G401.6 (cell line): ENCODE measurements at regions not wholly inside any gene's neighbourhood (a gene's known extent, or its start where the extent isn't known, plus 50 kb on each side); places are given as distances from the start of the nearest gene placed in this dataset.

ENCODE experiments used
- FAIRE-seq: peaks from 2 replicates; lab custom pipeline; 2012; peaks lifted over from hg19 to GRCh38; lab: Jason Lieb, UNC

DNA sequence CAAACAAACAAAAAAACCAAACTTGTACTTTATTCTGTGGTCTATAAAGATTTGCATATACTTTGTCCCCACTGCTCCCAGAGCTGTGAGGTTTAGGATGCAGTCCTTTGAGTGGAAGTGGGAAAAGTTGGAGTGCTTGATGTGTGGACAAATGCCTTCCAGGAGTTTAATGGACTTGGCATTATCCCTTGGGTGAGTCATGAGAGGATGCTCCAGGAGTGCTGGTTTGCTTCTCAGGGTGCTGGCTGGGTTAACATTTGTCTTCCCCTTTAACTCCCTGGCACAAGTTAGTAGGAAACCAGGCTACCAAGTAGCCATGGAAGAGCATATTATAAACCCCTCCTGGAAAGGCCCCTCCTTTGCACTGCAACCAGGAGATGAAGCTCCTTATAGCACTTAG lies 417.4 kb upstream of the RIOK2 start:
- FAIRE-seq = no peak

- FAIRE-seq = no peak
Observed at GRCh38 chr5:97601651-97602050, 418.6 kb upstream of the RIOK2 start.

GRCh38 chr5:97606531-97606930 lies 423.5 kb upstream of the RIOK2 start:
- FAIRE-seq = no peak

- no peak for FAIRE-seq
Observed at GRCh38 chr5:97608501-97608900, 425.5 kb upstream of the RIOK2 start.

- no peak for FAIRE-seq
Observed at GRCh38 chr5:97618721-97619120, 435.7 kb upstream of the RIOK2 start.

DNA sequence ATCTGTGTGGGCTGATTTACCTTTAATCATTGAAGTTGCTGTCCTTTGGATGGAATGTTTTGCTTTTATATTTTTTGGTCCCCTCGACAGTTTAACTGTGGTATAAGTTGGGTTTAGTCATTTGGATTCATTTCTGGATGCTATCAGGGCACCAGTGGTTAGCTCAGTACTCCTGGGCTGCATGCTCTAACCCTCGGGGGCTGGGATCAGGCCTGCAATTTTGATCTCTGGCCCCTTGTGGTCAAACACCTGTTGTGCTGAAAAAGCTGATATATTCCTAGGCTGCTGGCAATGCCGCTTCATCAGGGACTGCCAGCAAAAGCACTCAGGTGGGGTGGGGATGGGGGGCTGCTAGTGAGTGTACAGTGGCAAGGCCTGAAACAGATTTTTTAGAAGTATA lies 440.4 kb upstream of the RIOK2 start:
- no peak for FAIRE-seq

- no peak for FAIRE-seq
Observed at GRCh38 chr5:97624886-97625285, 441.8 kb upstream of the RIOK2 start.

- FAIRE-seq = no peak
Observed at GRCh38 chr5:97627272-97627671, 444.2 kb upstream of the RIOK2 start.

- FAIRE-seq = no peak
Observed at GRCh38 chr5:97628031-97628430, 445.0 kb upstream of the RIOK2 start.

DNA sequence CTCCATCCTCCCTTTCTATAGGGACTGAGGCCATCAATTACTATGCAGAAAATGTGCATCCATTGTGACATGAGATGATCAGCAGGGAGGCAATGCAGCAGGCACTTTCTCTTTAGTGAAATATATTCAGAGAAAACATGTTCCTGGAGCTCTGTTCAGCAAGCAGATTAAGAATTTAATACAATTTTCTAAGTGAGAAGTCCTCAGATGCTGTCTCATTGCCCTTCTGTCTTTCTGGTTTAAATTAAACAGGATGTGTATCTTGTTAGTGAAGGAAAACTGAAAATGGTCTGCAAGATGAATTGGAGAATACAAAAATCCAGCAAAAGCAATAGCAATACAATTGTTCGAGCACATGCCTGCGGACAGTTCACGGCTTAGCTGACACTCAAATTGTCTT lies 445.8 kb upstream of the RIOK2 start:
- no peak for FAIRE-seq

DNA sequence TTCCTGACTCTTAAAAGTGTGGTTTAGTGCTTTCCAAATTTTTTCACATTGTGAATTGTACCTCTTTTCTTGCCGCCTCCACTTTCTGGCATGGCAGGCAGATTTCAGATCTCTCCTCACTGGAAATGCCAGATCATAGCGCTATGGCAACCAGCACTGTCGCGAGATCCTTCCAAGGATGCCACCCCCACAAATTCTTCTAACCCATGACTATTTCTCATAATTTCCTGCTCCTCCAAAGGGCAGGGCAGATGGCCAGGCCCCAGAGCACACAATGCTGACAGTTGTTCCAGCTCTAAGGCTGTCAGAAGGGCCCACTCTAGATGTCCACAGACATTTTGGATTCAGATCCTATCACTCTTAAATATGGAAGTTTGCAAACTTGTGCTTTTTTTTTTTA lies 446.2 kb upstream of the RIOK2 start:
- no peak for FAIRE-seq

GRCh38 chr5:97635553-97635952 lies 452.5 kb upstream of the RIOK2 start:
- FAIRE-seq = no peak

GRCh38 chr5:97636766-97637165 lies 453.7 kb upstream of the RIOK2 start:
- no peak for FAIRE-seq

GRCh38 chr5:97641081-97641480 lies 458.0 kb upstream of the RIOK2 start:
- FAIRE-seq = no peak

DNA sequence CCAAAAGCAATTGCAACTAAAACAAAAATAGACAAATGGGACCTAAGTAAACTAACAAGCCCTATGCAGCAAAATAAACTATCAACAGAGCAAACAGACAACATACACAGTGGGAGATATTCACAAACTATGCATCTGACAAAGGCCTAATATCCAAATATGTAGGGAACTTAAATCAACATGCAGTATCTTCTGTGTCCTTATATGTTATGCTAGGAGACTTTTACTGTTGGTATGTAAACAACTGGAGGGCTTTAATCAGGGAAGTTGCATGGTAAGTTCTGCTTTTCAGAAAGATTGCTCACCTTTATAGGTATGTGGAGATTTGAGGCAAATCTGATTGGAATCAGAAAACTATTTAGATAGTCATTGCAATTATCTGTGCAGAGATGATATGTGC lies 461.2 kb upstream of the RIOK2 start:
- FAIRE-seq = no peak

DNA sequence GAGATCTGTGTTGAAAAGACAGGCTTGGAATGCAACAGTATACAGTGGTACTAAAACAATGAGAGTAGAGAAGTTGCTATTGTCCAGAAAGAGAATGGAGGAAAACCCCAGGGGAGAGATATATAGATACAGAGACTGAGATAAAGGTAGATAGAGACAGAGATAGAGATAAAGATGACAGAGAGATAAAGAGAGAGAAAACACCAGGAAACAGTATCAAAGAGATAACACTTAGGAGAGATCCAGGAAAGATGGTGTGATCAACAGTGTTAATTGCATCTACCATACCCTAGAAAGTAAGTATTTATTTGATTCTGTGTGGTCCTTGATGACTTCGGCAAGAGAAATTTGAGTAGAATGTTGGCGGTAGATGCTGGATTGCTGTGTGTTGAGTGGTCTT lies 461.8 kb upstream of the RIOK2 start:
- FAIRE-seq = no peak

DNA sequence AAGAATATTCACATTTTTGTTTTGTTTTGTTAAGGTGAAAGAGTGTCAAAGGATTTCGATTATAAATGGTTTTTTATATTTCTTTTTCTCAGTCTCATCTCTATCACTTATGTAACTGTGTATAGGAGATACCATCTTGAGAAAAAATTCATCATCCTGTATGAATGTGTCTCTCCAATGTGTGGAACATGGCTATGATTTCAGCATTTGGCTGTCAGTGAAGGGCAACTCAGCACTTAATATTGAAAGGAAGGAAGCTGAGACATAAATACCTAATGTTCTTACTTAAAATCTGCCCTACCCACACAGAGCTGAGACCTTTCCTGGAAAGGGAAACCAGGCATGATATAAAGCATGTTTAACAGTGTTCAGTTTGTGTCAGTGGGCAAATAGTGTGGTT lies 474.2 kb upstream of the RIOK2 start:
- no peak for FAIRE-seq

DNA sequence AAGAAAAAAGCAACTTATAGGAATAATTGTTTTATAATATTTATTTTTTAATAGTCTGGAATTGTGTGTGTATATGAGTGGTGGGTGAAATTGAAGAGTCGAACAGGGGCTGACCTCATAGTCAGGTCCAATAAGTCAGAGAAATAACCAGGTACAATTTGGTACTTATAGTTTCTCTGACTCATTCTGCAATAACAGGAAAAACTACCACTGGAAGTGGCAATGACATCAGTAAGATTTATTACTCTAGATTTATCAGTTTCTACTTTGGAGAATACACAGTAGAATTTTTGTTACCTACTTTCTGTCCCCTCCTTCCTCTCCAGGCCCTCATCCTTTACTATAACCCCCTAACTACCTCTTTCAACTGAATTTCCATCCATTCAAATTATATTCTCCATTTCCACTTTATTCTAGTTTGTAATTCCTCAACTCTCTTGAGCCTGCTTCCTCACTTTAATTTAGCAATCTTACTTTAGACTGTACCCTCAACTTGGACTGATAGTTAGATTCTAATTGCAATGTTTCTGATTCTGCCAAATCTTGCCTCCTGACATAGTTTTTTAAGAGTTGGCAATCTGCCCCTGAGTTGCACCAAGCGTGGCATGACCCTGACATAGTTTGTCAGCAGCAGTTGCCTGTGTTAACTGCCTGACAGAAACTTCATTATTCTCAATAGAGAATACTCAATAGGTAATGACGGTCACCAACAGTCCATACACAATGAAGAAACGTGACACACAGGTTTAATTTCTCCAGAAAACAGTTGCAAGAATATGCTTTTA lies 475.3 kb upstream of the RIOK2 start:
- FAIRE-seq = no peak

DNA sequence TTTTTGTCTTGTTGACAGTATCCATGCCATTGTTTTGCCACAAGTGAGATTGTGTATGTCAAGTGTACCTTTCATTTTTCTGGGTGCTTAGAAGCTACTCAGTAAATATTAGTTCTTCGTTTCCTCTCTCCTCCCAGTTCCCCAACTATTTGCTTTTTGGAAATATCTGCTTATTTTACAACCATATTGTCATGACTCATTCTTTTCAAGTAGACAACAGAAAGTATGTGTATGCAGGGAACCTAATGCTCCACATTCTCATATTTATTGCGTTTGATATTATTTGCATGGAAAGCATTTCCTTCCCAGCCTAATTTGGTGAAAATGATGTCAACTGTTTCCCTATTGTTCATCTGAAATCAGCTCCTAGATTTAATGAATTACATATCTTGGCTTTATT lies 483.7 kb upstream of the RIOK2 start:
- no peak for FAIRE-seq

- no peak for FAIRE-seq
Observed at GRCh38 chr5:97670447-97670846, 487.4 kb upstream of the RIOK2 start.

DNA sequence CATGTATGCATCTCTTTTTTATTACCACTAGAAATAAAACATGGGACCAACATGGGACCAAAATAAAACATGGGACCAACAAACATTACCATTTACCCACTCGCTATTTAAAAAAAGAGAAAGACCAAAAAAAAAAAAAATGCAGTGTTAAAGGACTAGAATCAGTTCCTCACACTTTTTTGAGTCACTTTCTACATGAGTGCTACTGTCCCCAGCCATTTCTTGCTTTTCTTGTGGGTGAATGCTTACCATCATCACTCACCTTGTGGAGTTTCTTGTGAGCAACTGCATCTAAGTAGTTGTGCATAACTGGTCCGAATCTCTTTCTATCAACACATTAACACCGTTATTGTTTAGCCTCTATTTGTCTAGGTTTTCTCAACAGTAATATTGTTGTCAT lies 493.6 kb upstream of the RIOK2 start:
- FAIRE-seq = no peak

DNA sequence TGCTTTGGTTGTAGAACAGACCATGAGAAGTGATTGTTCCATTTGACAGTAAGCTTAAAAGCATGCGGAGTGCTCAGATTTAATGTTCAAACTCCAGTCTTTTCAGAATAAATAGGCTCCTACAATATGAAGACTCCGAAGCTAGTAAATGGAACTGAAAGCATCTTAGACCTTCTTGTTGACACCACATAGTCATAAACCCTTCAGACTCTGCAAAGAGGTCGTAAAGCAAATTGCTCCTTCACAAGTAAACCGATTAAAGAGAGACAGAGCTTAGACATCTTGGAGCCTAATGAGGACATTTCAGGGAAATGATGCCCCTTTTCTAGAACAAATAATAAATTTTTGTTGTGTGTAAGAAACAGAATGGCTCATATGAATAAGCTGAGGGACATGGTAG lies 511.0 kb upstream of the RIOK2 start:
- FAIRE-seq = no peak

DNA sequence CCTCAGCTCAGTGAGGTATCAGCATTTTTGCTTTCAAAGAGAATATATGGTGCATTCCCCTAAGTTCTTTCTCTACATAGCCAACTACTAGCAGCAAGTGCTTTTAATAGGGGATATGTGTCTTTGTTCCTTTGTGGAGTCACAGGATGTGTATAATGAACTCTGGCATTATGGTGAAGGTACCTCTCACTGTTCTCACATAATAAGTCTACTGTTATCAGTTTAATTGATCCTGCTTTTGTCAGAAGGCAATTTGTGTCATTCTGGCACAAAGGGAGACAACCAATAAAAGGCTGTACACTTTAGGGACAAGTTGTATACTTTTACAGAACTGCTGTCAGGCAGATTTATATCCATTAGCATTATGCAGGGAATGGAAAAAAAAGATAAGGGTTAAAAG lies 531.4 kb upstream of the RIOK2 start:
- no peak for FAIRE-seq

GRCh38 chr5:97726106-97726505 lies 543.1 kb upstream of the RIOK2 start:
- no peak for FAIRE-seq

DNA sequence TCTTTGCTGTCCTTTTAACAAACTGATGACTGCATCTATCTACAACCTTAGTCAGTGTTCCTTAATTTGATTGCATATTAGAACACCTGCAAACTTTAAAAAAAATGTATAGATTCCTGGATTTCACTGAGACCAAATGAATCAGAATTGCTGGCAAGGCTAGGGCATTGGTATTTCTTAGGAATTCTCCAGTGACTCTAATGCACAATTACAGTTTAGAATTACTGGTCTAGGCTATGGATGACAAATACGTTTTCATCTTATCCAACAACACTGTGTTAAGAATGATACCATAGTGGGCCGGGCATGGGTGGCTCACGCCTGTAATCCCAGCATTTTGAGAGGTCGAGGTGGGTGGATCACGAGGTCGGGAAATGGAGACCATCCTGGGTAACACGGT lies 545.9 kb upstream of the RIOK2 start:
- FAIRE-seq = no peak
